ENCODE measurements at regions not wholly inside any gene's neighbourhood (a gene's known extent, or its start where the extent isn't known, plus 50 kb on each side); places are given as distances from the start of the nearest gene placed in this dataset.

- no peak for TF ChIP-seq POLR2A (IDR thresholded peaks at IDR 0.05; ENCODE audit: low read depth, low read length)
- no peak for TF ChIP-seq CTCF (IDR thresholded peaks at IDR 0.05; ENCODE audit: extremely low read depth in 1 of 2, insufficient read depth in 1 of 2, low read depth in 1 of 2, low read length in 2 of 2)
Observed at GRCh38 chr2:157164370-157164769, 93.1 kb upstream of the GALNT5 start.

All from endothelial cell of umbilical vein (primary cell).